ENCODE measurements at regions not wholly inside any gene's neighbourhood (a gene's known extent, or its start where the extent isn't known, plus 50 kb on each side); places are given as distances from the start of the nearest gene placed in this dataset.

- H2AFZ ChIP-seq: no peak overlapping the region
Observed at GRCh38 chr13:107413005-107413404, 802.3 kb downstream of the LIG4 start.

GRCh38 chr13:107407074-107407473, 808.3 kb downstream of the LIG4 start:
- Histone ChIP-seq H3K4me1 (ENCODE audit: insufficient read depth) (no peaks in the 10 kb centered on the region), H4K20me1 (ENCODE audit: insufficient read depth, poor library complexity, severe bottlenecking) (no peaks in the 10 kb centered on the region), H3K79me2 (no peaks in the 10 kb centered on the region), H3K9me3 (ENCODE audit: low read depth) (no peaks in the 10 kb centered on the region), H3K9me2 (replicated peaks; ENCODE audit: insufficient read depth) (no peaks in the 10 kb centered on the region), H3K36me3 (replicated peaks; ENCODE audit: insufficient read depth, low read depth) (no peaks in the 10 kb centered on the region), H3K4me2 (no peak overlapping the region), H2AFZ (no peak overlapping the region), H3K27me3 (no peaks in the 10 kb centered on the region), H3K4me3 (no peak overlapping the region), H3K27ac (no peak overlapping the region)
- DNase-seq (ENCODE audit: low spot score): no peak
- 84% methylated on average over 3 of the region's 3 CpGs for WGBS (ENCODE audit: low lambda C conversion rate, missing lambda C conversion rate)
- TF ChIP-seq CTCF (IDR thresholded peaks at IDR 0.05; ENCODE audit: poor library complexity) (no peak), EZH2phosphoT487 (IDR thresholded peaks at IDR 0.05; ENCODE audit: low read depth, severe bottlenecking, unreplicated experiment) (no peak), EZH2 (IDR thresholded peaks at IDR 0.05; ENCODE audit: borderline replicate concordance) (no peak)

More at GRCh38 chr13:107413005-107413404, 802.3 kb downstream of the LIG4 start:
- Histone ChIP-seq H3K27me3 (no peaks in the 10 kb centered on the region), H3K4me3 (no peak overlapping the region), H3K9me2 (replicated peaks; ENCODE audit: insufficient read depth) (no peaks in the 10 kb centered on the region), H3K27ac (no peak overlapping the region), H4K20me1 (ENCODE audit: insufficient read depth, poor library complexity, severe bottlenecking) (no peaks in the 10 kb centered on the region), H3K4me2 (no peak overlapping the region), H3K79me2 (no peaks in the 10 kb centered on the region), H3K9me3 (ENCODE audit: low read depth) (no peaks in the 10 kb centered on the region), H3K4me1 (ENCODE audit: insufficient read depth) (no peaks in the 10 kb centered on the region), H3K36me3 (replicated peaks; ENCODE audit: insufficient read depth, low read depth) (no peaks in the 10 kb centered on the region)
- TF ChIP-seq CTCF (IDR thresholded peaks at IDR 0.05; ENCODE audit: poor library complexity) (no peak), EZH2phosphoT487 (IDR thresholded peaks at IDR 0.05; ENCODE audit: low read depth, severe bottlenecking, unreplicated experiment) (no peak), EZH2 (IDR thresholded peaks at IDR 0.05; ENCODE audit: borderline replicate concordance) (no peak)
- no peak for DNase-seq (ENCODE audit: low spot score)

GRCh38 chr13:107395927-107396662, 819.2 kb downstream of the LIG4 start:
- no peaks in the 10 kb centered on the region for H3K79me2 ChIP-seq
- 87% methylated on average over 7 of the region's 7 CpGs for WGBS (ENCODE audit: low lambda C conversion rate, missing lambda C conversion rate)
- no peaks in the 10 kb centered on the region for H3K4me1 ChIP-seq (ENCODE audit: insufficient read depth)
- peaks cover 3% of the 10 kb centered on the region for H3K36me3 ChIP-seq (replicated peaks; ENCODE audit: insufficient read depth, low read depth)
- no peaks in the 10 kb centered on the region for H4K20me1 ChIP-seq (ENCODE audit: insufficient read depth, poor library complexity, severe bottlenecking)
- H3K27me3 ChIP-seq: no peaks in the 10 kb centered on the region
- no peak overlapping the region for H3K4me2 ChIP-seq
- no peaks in the 10 kb centered on the region for H3K9me2 ChIP-seq (replicated peaks; ENCODE audit: insufficient read depth)
- H3K9me3 ChIP-seq (ENCODE audit: low read depth): no peaks in the 10 kb centered on the region
- DNase-seq (ENCODE audit: low spot score): no peak
- H3K27ac ChIP-seq: no peak overlapping the region
- TF ChIP-seq EZH2 (IDR thresholded peaks at IDR 0.05; ENCODE audit: borderline replicate concordance): no peak
- no peak for TF ChIP-seq EZH2phosphoT487 (IDR thresholded peaks at IDR 0.05; ENCODE audit: low read depth, severe bottlenecking, unreplicated experiment)
- no peak for TF ChIP-seq CTCF (IDR thresholded peaks at IDR 0.05; ENCODE audit: poor library complexity)
- no peak overlapping the region for H2AFZ ChIP-seq
- no peak overlapping the region for H3K4me3 ChIP-seq

Measured in hepatocyte (in vitro differentiated cells).